ENCODE measurements at regions not wholly inside any gene's neighbourhood (a gene's known extent, or its start where the extent isn't known, plus 50 kb on each side); places are given as distances from the start of the nearest gene placed in this dataset.

DNA sequence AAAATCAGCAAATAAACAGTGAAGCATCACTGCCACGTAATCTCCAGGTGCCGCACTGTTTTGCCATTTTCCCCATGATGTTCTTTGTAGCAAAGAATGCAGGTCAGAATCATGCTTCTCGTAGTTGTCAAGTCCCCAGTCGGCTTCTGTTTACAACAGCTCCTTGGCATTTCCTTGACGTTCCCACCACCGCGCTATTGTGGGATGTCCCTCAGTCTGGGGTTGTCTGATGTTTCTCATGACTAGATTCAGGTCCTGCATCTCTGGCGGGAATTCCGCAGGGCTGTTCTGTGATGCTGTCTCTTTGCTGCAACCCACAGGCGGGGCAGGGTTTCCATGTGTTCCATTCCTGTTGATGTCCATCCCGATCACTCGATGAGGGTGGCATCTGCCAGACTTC lies 117.9 kb upstream of the SMAD3 start:
- TF ChIP-seq, protein P1, sequence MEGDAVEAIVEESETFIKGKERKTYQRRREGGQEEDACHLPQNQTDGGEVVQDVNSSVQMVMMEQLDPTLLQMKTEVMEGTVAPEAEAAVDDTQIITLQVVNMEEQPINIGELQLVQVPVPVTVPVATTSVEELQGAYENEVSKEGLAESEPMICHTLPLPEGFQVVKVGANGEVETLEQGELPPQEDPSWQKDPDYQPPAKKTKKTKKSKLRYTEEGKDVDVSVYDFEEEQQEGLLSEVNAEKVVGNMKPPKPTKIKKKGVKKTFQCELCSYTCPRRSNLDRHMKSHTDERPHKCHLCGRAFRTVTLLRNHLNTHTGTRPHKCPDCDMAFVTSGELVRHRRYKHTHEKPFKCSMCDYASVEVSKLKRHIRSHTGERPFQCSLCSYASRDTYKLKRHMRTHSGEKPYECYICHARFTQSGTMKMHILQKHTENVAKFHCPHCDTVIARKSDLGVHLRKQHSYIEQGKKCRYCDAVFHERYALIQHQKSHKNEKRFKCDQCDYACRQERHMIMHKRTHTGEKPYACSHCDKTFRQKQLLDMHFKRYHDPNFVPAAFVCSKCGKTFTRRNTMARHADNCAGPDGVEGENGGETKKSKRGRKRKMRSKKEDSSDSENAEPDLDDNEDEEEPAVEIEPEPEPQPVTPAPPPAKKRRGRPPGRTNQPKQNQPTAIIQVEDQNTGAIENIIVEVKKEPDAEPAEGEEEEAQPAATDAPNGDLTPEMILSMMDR (conservative IDR thresholded peaks at IDR 0.05; ENCODE audit: low read length): no peak
- no peak for TF ChIP-seq EZH2phosphoT487 (IDR thresholded peaks at IDR 0.05; ENCODE audit: borderline replicate concordance)
